DOHH2 (cell line): ENCODE measurements at regions not wholly inside any gene's neighbourhood (a gene's known extent, or its start where the extent isn't known, plus 50 kb on each side); places are given as distances from the start of the nearest gene placed in this dataset.

ENCODE experiments used
- EZH2phosphoT487 ChIP-seq: fragments of 200-600 bp; sonication (generic); IDR thresholded peaks from 2 replicates; pipeline ENCODE4 v1.6.1; 2017; ENCODE audit warnings: borderline replicate concordance, mild to moderate bottlenecking, antibody characterized with exemption, low read length, moderate library complexity, mixed read lengths
- TF ChIP-seq, protein P1 (sequence below): fragments of 200-600 bp; sonication (generic); IDR thresholded peaks from one replicate; pipeline ENCODE4 v1.5.1; 2014; ENCODE audit warnings: antibody characterized with exemption, mild to moderate bottlenecking, low read depth, low read length; ENCODE audit not compliant: poor library complexity, severe bottlenecking

DNA sequence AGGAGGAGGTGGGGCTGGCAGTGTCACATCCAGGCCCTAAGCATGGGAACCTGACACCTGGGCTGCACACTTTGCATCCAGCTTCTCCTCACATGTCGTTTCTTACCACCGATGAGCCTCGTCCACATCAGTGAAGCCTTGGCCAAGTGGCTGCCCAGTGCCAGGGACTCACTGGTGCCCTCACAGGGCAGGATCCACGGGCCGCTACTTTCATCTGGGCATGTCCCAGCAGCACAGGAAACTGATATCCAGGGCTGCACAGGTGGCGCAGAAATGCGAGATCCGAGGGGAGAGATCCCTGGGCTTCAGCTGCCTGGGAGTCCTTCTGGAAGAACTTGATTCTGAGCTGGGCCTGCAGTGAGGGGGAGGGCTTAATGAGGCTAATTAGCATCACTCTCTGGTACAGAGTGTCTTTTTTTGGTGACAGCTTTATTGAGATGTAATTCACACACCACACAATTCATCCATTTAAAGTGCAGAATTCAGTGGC, 291.6 kb upstream of the HDAC4 start:
- TF ChIP-seq, protein P1, sequence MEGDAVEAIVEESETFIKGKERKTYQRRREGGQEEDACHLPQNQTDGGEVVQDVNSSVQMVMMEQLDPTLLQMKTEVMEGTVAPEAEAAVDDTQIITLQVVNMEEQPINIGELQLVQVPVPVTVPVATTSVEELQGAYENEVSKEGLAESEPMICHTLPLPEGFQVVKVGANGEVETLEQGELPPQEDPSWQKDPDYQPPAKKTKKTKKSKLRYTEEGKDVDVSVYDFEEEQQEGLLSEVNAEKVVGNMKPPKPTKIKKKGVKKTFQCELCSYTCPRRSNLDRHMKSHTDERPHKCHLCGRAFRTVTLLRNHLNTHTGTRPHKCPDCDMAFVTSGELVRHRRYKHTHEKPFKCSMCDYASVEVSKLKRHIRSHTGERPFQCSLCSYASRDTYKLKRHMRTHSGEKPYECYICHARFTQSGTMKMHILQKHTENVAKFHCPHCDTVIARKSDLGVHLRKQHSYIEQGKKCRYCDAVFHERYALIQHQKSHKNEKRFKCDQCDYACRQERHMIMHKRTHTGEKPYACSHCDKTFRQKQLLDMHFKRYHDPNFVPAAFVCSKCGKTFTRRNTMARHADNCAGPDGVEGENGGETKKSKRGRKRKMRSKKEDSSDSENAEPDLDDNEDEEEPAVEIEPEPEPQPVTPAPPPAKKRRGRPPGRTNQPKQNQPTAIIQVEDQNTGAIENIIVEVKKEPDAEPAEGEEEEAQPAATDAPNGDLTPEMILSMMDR, result no peak
- no peak for TF ChIP-seq EZH2phosphoT487
